WTC11 (cell line): ENCODE measurements at regions not wholly inside any gene's neighbourhood (a gene's known extent, or its start where the extent isn't known, plus 50 kb on each side); places are given as distances from the start of the nearest gene placed in this dataset.

ENCODE experiments used
- CBFB ChIP-seq: sonication (generic); formaldehyde crosslinking; IDR thresholded peaks from 2 replicates; pipeline ENCODE4 v1.8.1; 2022; ENCODE audit warnings: mild to moderate bottlenecking, low read depth, missing genetic modification reagents
- CTCF ChIP-seq: fragments of 200-600 bp; IDR thresholded peaks from 2 replicates; pipeline ENCODE4 v1.8.0; 2022; ENCODE audit warnings: antibody characterized with exemption
- E2F4 ChIP-seq: sonication (generic); formaldehyde crosslinking; IDR thresholded peaks from 2 replicates; pipeline ENCODE4 v1.8.1; 2022; ENCODE audit warnings: low read depth, mild to moderate bottlenecking, moderate library complexity, missing genetic modification reagents, borderline replicate concordance
- ELF4 ChIP-seq: sonication (generic); formaldehyde crosslinking; IDR thresholded peaks from 2 replicates; pipeline ENCODE4 v1.8.1; 2022; ENCODE audit warnings: low read depth, mild to moderate bottlenecking, moderate library complexity, missing genetic modification reagents
- FOXJ3 ChIP-seq: sonication (generic); formaldehyde crosslinking; IDR thresholded peaks from 2 replicates; pipeline ENCODE4 v1.9.0; 2021; ENCODE audit warnings: missing genetic modification reagents, mild to moderate bottlenecking, borderline replicate concordance
- GABPB1 ChIP-seq: sonication (generic); formaldehyde crosslinking; IDR thresholded peaks from 2 replicates; pipeline ENCODE4 v1.8.1; 2023; ENCODE audit warnings: mild to moderate bottlenecking, missing genetic modification reagents
- MAX ChIP-seq: sonication (generic); formaldehyde crosslinking; IDR thresholded peaks from 2 replicates; pipeline ENCODE4 v1.8.0; 2022; ENCODE audit warnings: mild to moderate bottlenecking, missing genetic modification reagents
- SOX15 ChIP-seq: fragments of 250-450 bp; sonication (Bioruptor Pico); IDR thresholded peaks from 2 replicates; pipeline ENCODE4 v1.9.0; 2021; ENCODE audit warnings: mild to moderate bottlenecking
- TEAD4 ChIP-seq: sonication (generic); formaldehyde crosslinking; IDR thresholded peaks from 2 replicates; pipeline ENCODE4 v1.8.0; 2022; ENCODE audit warnings: mild to moderate bottlenecking, missing genetic modification reagents
- ZNF121 ChIP-seq: sonication (generic); formaldehyde crosslinking; IDR thresholded peaks from 2 replicates; pipeline ENCODE4 v1.8.0; 2023; ENCODE audit warnings: missing genetic modification reagents
- ZNF138 ChIP-seq: sonication (generic); formaldehyde crosslinking; conservative IDR thresholded peaks from 2 replicates; pipeline ENCODE4 v1.8.1; 2022; ENCODE audit warnings: mild to moderate bottlenecking, moderate library complexity, missing genetic modification reagents
- ZNF512 ChIP-seq: sonication (generic); formaldehyde crosslinking; IDR thresholded peaks from 2 replicates; pipeline ENCODE4 v1.8.1; 2022; ENCODE audit warnings: missing genetic modification reagents, borderline replicate concordance
- TF ChIP-seq, protein P1 (sequence below): sonication (generic); formaldehyde crosslinking; conservative IDR thresholded peaks from 2 replicates; pipeline ENCODE4 v1.8.1; 2022; ENCODE audit warnings: mild to moderate bottlenecking, missing genetic modification reagents
- TF ChIP-seq, protein P2 (sequence below): sonication (generic); formaldehyde crosslinking; IDR thresholded peaks from 2 replicates; pipeline ENCODE4 v1.8.1; 2022; ENCODE audit warnings: low read depth, missing genetic modification reagents, borderline replicate concordance

DNA sequence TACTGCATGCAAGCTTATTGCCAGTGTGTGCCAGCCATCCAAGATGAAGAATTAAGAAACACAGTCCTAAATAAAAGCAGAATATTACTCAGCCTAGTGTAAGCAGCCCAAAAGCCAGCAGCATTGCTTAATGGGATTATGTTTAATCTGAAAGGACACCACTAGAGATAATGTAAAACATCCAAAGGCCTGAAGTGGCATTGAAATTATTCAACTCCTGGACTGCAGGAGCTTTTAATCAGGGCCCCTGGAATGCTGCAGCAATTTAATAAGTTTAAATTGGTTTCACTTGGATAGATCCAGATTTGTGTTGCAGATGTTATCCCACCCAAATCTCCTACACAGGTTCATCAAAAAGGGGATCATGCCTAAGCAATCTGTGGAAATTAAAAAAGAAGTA, 193.0 kb downstream of the C12orf50 start:
- TF ChIP-seq, protein P1, sequence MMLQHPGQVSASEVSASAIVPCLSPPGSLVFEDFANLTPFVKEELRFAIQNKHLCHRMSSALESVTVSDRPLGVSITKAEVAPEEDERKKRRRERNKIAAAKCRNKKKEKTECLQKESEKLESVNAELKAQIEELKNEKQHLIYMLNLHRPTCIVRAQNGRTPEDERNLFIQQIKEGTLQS, result no peak
- no peak for TF ChIP-seq CTCF
- TF ChIP-seq FOXJ3 (CRISPR knock-in tag), result no peak
- no peak for TF ChIP-seq MAX (CRISPR knock-in tag)
- TF ChIP-seq ZNF138 (CRISPR knock-in tag), result no peak
- TF ChIP-seq TEAD4 (CRISPR knock-in tag), result no peak
- no peak for TF ChIP-seq ZNF512
- no peak for TF ChIP-seq E2F4 (CRISPR knock-in tag)
- TF ChIP-seq ZNF121, result no peak
- no peak for TF ChIP-seq ELF4 (CRISPR knock-in tag)
- TF ChIP-seq GABPB1 (CRISPR knock-in tag), result no peak
- TF ChIP-seq, protein P2, sequence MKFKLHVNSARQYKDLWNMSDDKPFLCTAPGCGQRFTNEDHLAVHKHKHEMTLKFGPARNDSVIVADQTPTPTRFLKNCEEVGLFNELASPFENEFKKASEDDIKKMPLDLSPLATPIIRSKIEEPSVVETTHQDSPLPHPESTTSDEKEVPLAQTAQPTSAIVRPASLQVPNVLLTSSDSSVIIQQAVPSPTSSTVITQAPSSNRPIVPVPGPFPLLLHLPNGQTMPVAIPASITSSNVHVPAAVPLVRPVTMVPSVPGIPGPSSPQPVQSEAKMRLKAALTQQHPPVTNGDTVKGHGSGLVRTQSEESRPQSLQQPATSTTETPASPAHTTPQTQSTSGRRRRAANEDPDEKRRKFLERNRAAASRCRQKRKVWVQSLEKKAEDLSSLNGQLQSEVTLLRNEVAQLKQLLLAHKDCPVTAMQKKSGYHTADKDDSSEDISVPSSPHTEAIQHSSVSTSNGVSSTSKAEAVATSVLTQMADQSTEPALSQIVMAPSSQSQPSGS (CRISPR knock-in tag), result no peak
- no peak for TF ChIP-seq CBFB
- no peak for TF ChIP-seq SOX15 (CRISPR knock-in tag)
